Right hindlimb (tissue), 1 donor: ENCODE measurements at regions not wholly inside any gene's neighbourhood (a gene's known extent, or its start where the extent isn't known, plus 50 kb on each side); places are given as distances from the start of the nearest gene placed in this dataset.

ENCODE experiments used
- DNase-seq: peaks from one replicate; pipeline ENCODE4 v3.0.0-alpha.2; 2018

DNA sequence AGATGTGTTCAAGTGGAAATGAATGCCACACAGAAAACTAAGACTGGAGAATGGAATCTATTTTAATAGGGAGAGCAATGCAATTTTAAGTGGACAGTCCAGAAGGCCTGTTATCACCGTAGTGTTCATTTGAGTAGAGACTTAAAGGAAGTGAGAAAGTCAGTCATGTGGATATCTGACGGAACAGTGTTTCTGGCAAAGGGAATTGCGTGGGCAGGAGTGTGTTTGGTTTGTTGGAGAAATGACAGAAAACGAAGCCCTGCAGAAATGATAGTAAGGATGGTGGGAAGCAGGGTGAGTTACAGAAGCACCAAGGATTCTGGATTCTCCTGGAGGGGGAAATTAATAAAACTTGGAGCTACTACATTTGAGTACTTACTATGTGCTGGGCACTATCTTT lies 776.6 kb downstream of the MED13L start:
- no peak for DNase-seq

DNA sequence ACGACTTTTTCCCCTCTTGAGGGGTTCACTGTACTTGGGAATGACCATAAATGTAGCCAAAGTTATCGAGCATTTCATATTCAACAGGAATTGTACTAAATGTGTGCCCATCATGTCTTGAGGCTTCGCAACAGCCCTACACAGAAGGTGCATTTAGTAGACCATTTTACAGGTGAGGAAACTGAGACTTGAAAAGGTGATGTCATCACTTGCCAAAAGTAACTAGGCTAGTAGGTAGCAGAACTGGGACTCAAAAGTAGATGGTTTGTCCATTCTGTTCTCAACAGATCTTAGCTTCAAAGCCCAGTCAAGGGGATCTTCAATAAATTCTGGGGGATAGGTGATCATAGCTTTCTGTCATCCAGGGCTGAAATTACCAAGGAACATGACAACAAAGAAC lies 782.2 kb downstream of the MED13L start:
- DNase-seq: no peak

DNA sequence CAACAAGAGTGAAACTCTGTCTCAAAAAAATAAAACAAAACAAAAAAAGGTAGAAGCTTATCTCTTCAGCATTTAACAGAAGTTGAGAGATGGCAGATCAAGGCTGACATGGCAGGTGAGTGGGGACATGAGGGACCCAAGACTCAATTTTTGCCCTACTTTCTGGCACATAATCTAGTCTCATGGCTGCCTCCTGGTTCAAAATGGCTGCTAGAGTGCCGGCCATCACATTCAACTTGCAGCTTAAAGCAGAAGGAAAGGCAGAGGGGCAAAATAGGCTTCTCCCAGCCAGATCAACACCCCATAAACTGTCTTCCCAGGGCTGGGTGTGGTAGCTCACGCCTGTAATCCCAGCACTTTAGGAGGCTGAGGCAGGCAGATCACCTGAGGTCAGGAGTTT lies 784.9 kb downstream of the MED13L start:
- DNase-seq: no peak

DNA sequence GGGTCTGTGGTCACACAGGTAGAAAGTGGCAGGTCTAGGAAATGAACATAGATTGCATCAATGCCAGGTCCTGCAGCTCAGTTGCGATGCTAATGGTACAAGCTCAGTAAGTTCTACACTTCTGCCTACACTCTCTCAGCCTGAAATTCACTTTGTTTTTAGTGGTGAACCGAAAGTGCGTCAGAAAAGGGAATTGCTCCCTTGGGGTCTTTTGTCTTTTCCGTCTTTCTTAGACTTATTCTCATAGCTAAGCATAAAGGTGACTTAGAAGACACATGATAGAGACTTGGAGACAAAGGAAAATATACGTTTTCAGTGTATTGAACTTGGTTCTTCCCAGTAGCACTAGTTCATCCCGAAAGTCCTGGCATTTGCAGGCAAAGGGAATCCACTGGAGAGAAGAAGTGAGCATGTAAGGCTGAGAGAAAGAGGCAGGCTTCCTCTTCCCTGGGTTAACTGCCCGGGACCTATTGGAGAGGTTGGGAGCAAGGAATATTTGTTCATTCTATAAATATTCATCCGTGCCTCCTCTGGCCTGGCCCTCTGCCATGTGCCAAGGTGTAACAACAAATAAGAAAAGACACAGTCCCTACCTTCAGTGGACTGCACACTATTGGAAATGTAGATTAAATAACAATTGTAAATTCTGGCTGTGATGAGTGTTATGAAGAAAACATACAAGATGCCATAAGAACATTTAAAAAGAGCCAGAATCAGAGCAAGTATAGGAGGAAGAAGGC lies 785.8 kb downstream of the MED13L start:
- DNase-seq: no peak

DNA sequence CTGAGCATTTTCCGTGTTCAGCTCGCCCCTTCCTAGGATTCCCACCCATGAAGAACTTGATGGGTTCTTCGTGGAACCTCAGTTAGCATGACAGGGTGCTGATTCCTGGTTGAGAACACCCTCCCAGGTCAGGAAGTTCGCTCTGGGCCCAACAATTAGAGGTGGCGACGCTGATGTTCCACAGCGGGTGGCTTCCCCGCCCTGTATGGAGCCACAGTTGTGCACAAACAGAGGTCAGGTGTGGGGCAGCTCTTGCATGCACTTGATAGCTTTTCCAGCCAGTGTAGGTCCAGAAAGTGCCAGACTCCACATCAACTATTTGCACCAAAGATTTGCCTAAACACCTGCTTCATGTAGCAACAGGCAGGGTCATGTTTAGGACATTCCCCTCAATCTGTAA lies 788.2 kb downstream of the MED13L start:
- DNase-seq: no peak

DNA sequence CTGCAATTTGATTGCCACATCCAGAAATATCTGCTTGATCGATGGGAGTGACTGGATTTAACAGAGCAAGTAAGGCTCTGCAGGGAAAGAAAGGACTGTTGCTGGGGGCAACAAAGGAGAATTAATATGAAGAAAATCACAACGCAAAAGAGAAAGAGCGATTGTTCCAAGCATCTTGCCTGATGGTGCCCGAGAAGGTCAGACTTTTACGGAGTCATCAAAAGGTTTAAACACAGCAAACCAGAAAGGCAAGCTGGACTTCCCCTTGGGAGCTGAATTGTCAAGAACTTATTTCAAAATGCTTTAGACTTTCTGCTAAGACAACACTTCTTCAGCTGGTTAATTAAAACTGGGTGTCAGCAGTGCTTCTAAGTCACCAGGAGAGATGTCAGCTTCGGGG lies 791.5 kb downstream of the MED13L start:
- DNase-seq: no peak

DNA sequence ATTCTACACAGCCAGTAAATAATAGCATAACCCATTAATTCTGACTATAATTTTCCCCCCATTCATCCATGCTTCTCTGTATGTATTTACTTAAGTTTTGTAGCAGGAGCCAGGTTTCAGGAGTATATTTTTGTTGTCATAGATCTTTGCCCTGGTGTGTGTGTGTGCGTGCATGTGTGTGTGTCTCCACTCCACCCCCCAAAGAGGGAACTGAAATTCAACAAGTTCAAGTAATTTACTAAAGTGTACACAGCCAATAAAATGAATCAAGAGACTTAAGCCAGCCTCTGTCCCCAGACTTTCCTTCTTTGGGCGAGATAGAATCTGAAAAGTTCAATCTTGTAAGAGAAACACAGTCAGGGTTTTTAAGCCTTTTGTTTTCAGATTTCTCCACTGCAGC lies 792.0 kb downstream of the MED13L start:
- DNase-seq: no peak

DNA sequence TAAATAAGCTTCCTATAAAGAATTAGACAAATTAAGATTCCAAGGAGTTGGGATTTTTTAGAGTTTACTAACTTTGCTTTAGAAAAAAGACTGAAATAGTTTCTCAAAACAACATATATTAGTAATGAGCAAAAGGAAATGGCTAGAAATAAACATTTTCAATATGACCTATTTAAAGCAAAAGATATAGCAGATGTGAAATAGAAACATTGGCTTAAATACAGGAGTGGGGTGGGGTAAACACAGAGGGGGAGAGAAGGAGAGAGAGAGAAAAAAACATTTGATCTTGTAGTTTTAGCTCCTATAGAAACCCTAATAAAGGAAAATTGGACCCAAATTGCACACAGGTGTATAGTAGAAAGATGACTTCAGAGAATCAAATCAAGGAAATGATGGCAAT lies 794.5 kb downstream of the MED13L start:
- no peak for DNase-seq

DNA sequence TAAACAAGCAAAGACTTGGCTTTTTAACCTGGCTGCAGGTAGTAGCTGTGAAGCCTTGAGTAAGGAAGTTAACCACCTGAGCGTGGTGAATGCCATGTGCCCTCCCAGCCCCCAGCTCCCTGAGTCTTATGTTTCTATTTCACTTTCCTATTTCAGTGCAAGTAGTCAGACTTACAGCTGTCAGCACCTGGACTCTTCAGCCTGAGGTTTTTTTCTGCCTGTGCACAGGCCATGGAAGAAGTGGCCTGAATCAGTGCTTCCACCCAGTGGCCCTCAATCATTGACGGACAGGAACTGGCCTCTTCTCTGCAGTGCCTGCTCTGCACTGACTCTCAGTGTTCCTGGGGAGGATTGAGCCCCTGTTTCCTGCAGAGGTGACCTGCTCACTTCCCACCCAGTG lies 796.4 kb downstream of the MED13L start:
- DNase-seq: no peak

DNA sequence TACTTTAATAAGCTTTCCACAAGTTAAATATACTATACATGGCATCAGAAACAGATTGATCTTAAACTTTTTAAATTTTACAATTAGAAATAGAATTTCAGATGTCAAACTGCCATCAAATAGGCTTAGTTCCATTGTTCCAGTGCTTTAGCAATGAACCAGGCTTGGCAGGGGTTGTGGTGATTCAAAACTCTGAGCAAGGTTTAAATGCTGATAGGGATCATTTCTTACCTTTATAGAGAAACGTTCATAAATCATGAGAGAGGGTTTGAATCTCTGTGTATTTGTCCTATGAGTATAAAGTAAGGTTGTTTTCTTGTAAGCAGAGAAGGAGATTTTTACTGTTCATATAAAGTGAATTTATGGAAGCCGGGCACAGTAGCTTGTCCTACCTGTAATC lies 794.5 kb upstream of the TBX3 start:
- DNase-seq: no peak

DNA sequence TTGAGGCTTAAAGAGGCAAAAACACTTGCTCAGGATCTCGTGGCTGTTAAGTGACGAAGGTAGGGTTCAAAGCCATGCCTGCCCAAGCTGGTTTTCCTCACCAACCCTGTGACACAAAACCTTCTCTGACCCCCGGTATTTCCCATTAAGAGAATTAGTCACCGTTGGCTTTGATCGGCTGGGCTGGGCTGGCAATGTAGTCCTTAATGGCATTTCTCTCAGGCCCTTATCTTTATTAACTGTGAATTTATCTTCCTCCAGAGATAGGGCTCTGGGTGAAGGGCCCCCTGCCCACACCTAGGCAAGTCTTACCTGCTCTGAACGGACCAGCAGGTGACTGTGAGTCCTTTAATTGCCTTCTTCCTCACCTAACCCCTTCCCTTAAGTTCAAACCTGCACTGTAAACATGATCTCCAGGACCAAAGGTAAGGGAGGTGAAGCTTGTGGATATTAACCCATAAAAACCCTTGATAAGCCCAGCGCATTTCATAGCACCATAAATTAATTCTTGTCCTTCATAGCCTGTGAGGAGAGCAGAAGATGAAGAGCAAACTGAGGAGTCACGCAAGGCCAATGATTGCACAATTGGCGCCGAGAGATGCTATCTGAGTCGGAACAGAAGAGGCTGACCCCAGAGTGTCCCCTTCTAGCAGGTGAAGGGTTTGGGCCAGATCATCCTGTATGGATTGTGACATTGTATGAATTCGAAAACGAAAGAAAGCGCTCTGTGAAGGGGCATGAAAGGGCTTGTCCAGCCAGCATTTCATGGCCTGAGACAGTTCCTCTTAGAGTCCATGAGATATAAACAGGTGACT lies 790.8 kb upstream of the TBX3 start:
- DNase-seq: no peak

DNA sequence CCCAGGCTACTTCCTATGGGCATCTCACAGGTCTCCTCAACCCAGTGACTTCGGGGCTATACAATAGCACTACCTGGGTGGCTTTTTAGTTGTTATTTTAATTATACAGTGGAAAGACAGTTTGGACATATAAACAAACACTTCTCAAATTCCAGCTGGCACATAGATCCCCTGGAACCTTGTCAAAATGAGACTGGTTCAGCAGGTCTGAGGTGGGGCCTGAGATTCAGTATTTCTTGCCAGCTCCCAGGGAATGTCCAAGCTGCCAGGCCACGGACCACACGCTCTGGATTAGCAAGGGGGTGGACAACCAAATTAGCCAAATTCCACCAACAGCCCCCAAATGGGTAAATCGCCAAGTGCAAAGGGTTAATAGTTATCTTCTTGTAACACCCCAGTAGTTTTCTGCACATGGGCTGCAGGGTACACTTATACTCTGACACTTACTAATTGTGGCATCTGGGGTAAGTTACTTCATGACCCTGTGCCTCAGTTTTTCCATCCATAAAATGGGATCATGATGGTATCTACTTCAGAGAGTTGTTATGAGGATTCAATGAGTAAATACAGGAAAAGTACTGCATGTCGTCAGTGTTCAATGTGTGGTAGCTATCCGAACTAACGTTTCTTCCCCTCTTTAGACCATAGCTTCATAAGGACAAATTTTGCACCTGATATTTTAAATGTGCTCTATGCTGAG lies 789.4 kb upstream of the TBX3 start:
- no peak for DNase-seq

DNA sequence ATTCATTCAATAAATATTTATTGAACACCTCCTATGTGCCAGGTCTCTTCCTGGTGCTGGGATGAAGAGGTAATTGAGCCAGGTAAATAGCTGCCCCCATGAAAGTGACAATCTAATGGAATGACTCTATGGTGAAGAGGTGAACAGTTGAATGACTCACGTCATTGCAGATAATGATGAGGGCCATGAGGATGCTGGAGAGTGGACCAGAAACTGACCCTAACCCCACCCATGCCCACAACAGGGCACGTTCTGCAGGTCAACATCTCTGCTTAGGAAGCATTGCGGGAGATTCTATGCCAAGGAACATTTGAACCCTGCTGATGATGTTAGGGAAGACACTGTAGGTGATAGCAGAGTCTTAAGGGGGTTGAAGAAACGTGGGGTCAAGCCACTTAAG lies 788.9 kb upstream of the TBX3 start:
- no peak for DNase-seq

DNA sequence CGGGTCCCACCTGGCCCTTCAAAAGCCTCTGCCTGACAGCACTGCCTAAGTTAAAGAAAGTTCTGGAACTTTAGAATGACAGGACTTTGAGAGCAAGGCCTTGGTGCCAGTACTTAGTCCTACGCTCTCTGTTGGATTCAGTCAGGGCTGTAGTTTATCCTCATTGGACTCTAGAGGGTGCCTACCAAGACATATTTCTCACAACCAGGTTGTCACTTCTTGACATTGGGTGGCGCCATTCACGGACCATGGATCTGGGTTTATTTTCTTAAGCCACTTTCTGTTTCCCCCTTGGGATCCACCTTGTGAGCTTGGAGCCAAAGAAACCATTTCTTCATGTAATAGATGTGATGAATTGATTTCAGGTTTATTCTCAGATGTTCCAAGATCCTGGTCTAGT lies 787.0 kb upstream of the TBX3 start:
- DNase-seq: no peak

DNA sequence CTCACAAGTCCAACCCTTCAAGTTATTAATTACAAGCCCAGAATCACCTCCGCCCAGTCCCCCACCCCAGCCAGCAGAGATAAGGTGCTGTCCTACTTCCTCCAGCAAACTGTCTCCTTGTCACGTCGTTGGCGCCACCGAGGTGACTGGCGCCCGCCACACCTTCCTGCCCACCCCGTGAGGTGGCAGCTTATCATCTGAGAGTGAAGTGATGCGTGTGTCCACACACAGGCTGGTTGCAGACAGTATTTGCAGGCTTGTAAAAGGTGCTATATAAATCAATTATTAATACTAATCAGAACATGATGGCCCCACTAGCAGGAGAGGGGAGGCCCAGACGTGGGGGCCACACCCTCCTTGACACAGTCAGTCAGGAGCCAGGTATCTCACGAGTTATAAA lies 786.6 kb upstream of the TBX3 start:
- DNase-seq: no peak

DNA sequence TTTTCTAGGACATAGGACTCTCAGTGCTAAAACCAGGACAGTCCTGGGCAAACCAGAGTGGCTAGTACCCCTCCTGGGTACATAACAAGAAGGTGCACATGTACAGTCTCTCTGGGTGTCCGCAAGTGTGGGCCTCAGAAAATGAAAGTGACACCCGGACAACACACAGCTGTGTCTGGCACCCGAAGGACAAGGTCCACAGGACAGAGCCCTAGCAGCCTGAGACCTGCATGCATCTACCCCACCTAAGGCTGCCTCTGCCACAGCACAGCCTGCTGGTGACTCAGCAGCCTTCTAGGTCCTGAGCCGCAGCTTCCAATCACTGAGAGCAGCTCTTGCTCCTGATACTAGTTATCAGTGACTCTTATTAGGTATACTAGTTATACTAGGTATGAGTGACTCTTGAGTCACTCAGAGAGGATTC lies 784.1 kb upstream of the TBX3 start:
- no peak for DNase-seq

DNA sequence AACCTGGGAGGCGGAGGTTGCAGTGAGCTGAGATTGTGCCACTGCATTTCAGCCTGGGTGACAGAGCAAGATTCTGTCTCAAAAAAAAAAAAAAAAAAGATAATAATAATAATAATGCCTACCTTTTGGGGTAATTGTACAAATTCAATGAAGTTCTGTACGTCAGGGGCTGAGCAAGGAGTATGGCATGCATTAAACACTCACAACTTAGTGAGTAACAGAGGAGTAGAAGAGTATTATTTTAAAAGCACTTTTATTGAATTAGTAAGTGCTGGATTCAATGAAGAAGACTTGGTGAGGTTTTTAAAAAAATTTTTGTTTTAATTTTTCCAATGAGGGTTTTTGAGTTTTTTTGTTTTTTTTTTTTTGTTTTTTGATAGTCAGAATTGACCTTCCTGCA lies 783.6 kb upstream of the TBX3 start:
- DNase-seq: no peak

DNA sequence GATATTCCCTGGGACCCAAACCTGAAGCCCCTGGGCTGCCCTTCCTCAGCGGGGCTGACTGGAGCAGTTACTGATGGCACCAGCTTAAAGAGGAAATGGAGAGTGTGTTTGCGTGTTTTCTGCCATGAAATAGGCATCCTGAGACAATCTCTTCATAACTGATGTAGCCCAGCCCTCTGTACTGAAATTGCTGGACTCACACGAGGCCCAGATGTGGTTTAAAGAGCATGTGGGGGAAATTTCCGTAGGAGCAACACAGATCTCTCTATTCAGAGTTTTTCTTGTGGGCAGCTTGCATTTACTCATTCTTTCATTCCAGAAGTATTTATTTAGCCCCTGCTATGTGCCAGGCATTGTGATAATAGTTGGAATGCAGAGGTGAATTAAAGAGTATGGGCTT lies 782.1 kb upstream of the TBX3 start:
- DNase-seq: no peak

DNA sequence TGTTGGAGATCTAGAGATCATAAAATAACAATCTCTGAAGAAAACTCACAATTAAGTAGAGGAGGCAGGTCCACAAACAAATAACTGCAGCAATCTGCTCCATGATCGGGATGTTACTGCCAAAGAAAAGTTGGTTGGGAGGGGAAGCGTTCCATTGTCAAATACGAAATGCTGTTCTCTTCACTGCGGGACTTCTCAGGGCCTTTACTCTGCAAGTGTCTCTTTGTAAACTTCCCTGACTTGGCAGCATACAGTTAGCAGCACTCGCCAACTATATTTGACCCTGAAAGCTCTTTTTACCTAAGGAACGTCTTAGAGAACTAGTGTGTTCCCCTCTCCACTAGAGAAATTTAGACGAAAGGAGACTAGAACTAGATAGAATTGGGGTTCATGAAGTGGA lies 780.7 kb upstream of the TBX3 start:
- no peak for DNase-seq

DNA sequence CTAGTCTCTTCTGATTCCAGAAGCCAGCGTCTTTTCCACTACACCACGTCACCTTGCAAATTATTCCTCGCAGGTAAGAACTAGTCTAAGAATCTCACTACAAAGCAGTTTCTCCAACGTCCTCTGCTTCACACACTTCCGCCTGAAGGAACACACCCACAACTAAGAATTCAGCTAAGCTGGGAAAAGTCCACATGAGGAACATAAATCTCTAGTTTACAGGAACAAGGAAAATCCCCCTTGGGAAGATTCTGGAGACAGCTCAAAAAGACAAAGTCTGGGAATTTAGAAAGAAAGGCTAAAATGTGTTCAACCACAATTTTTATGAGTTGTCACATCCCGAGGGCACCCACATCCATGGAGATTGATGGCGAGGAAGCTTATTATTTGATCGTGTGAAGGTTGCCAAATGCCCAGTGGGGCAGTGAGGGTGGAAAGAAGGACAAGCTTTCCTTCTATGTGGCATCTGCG lies 780.2 kb upstream of the TBX3 start:
- no peak for DNase-seq

DNA sequence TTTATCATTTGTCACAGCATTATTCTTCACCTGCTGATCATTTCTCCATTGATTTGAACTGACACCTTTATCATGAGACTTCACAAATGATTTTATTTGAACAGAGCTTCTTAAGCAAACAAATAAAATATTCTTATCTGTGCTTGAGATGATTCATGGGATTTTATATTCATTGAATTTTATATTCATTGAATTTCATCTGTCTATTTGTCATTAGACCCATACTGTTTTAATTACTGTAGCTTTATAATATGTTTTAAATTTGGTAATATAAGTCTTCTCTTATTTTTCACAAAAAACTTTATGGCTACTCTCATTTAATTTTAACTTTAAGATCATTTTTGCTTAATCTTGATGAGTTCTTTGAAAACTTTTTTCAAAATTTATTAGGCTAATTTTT lies 777.4 kb upstream of the TBX3 start:
- DNase-seq: no peak

DNA sequence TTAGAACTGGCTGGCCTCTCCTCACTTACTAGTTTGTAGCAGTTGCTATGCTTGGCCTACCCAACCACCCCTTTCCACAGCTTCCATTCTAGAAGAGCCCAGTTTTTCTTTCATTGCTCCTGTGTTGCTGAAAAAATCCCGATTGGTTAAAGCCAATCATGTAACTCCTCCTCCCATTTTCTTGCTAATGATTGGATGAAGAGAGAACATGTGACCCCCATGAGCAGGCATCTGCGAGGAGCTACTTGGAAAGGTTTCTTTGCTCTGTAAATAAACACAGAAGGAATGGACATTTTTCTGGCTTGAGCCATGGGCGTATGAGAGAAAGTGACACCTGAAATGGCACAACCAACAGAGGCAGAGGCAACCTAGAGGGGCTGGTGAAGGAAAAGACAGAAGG lies 773.8 kb upstream of the TBX3 start:
- no peak for DNase-seq

DNA sequence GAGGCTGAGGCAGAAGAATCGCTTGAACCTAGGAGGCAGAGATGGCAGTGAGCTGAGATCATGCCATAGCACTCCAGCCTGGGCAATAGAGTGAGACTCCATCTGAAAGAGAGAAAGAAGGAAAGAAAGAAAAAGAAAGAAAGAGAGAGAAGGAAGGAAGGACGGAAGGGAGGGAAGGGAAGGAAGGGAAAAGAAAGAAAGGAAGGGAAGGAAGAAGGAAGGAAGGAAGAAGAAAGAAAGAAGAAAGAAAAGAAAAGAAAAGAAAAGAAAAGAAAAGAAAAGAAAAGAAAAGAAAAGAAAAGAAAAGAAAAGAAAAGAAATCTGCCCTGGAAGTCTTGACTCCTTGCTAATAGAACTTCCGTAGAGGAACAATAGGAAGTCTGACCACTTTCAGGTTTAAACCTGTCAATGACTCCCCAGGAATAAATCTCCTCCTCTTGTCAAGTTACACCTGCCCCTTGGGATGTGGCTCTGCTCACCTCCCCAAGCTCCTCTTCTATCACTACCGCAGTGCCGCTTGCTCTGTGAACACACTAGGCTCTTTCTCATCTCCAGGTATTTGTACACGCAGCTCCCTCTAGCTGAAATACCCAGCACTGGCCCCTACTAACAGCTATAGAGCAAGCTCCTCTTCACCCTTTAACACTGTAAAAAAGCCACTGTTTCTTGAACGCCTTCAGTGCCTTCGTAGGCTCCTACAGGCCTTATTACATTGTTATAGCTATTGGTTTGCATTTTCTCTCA lies 773.1 kb upstream of the TBX3 start:
- no peak for DNase-seq
